H1 (cell line): ENCODE measurements at regions not wholly inside any gene's neighbourhood (a gene's known extent, or its start where the extent isn't known, plus 50 kb on each side); places are given as distances from the start of the nearest gene placed in this dataset.

ENCODE experiments used
- CTCF ChIA-PET: fragments of 300-600 bp; sonication (Branson Sonifier 250); formaldehyde crosslinking; loops from one replicate; lab custom pipeline; 2021; ENCODE audit not compliant: partially characterized antibody; lab: Charles Lee
- POLR2A ChIA-PET: fragments of 300-600 bp; sonication (Branson Sonifier 250); formaldehyde crosslinking; loops from one replicate; lab custom pipeline; 2021; ENCODE audit warnings: inconsistent platforms; ENCODE audit not compliant: partially characterized antibody; lab: Charles Lee
- DNase-seq, 2 experiments: peaks; one replicate each; pipeline versions ENCODE4 v3.0.0 to v3.0.0-alpha.2; 2010 to 2022; ENCODE audit warnings: low spot score in 2 of 2, low read depth in 1 of 2, mixed read lengths in 1 of 2
- FAIRE-seq: peaks from 2 replicates; lab custom pipeline; 2011; peaks lifted over from hg19 to GRCh38; lab: Jason Lieb, UNC
- H2AFZ ChIP-seq: 2 replicates; pipeline ENCODE4 v1.8.1; 2012; ENCODE audit warnings: low read length, inconsistent platforms
- H2AK5ac ChIP-seq: 2 replicates; pipeline ENCODE4 v1.6.1; 2013; ENCODE audit warnings: low read depth, low read length
- H2BK120ac ChIP-seq: replicated peaks from 2 replicates; pipeline ENCODE3; 2013; ENCODE audit warnings: low read depth, low read length, inconsistent platforms
- H2BK12ac ChIP-seq: 2 replicates; pipeline ENCODE4 v1.6.1; 2013; ENCODE audit warnings: low read depth, low read length
- H2BK15ac ChIP-seq: 2 replicates; pipeline ENCODE4 v1.6.1; 2013; ENCODE audit warnings: low read length
- H2BK20ac ChIP-seq: 2 replicates; pipeline ENCODE4 v1.6.1; 2013; ENCODE audit warnings: low read length
- H2BK5ac ChIP-seq: 2 replicates; pipeline ENCODE4 v1.6.1; 2013; ENCODE audit warnings: low read depth, low read length
- H3K14ac ChIP-seq: 2 replicates; pipeline ENCODE4 v1.6.1; 2013; ENCODE audit warnings: inconsistent platforms; ENCODE audit not compliant: insufficient read length
- H3K18ac ChIP-seq: 2 replicates; pipeline ENCODE4 v1.6.1; 2013; ENCODE audit warnings: low read length; ENCODE audit errors: extremely low read depth
- H3K23ac ChIP-seq: 2 replicates; pipeline ENCODE4 v1.6.1; 2013; ENCODE audit warnings: inconsistent platforms; ENCODE audit not compliant: insufficient read length
- H3K23me2 ChIP-seq: 2 replicates; pipeline ENCODE4 v1.6.1; 2013; ENCODE audit warnings: low read depth, low read length
- H3K27ac ChIP-seq: 2 replicates; pipeline ENCODE4 v1.6.1; 2011; ENCODE audit warnings: low read depth, low read length, inconsistent platforms
- H3K27me3 ChIP-seq, 4 experiments: replicated peaks in 1 of 4; 1 replicate in 1 of 4; 2 replicates in 3 of 4; pipeline versions ENCODE4 v1.6.1 to v1.8.1; 2011 to 2013; ENCODE audit warnings: low read length in 3 of 4, mild to moderate bottlenecking in 3 of 4, inconsistent platforms in 2 of 4, mixed read lengths in 2 of 4, moderate library complexity in 1 of 4; ENCODE audit not compliant: control insufficient read depth in 3 of 4, insufficient read depth in 3 of 4; ENCODE audit errors: extremely low read depth in 1 of 4
- H3K36me3 ChIP-seq, 4 experiments: 2 replicates each; pipeline versions ENCODE4 v1.6.1 to v1.8.1; 2011 to 2013; ENCODE audit warnings: mild to moderate bottlenecking in 4 of 4, low read length in 3 of 4, moderate library complexity in 2 of 4, control low read depth in 1 of 4, inconsistent platforms in 1 of 4; ENCODE audit not compliant: insufficient read depth in 4 of 4, control insufficient read depth in 2 of 4
- H3K4ac ChIP-seq: replicated peaks from 2 replicates; pipeline ENCODE3; 2013; ENCODE audit warnings: low read length, low read depth, mixed read lengths, inconsistent platforms; ENCODE audit not compliant: insufficient read length
- H3K4me1 ChIP-seq, 4 experiments: replicated peaks in 1 of 4; 1 replicate in 1 of 4; 2 replicates in 3 of 4; pipeline versions ENCODE4 v1.6.1 to v1.8.1; 2011 to 2013; ENCODE audit warnings: low read length in 3 of 4, inconsistent platforms in 2 of 4, mixed read lengths in 1 of 4; ENCODE audit not compliant: insufficient read depth in 4 of 4, control insufficient read depth in 3 of 4
- H3K4me2 ChIP-seq, 2 experiments: 2 replicates each; pipeline versions ENCODE4 v1.6.1 to v1.8.1; 2011 to 2013; ENCODE audit warnings: low read depth in 2 of 2, low read length in 2 of 2, control low read depth in 1 of 2, inconsistent platforms in 1 of 2, mild to moderate bottlenecking in 1 of 2; ENCODE audit not compliant: insufficient read depth in 1 of 2
- H3K4me3 ChIP-seq, 4 experiments: fragments of 200-600, 300-600 bp in 1 of 4; sonication (generic), shearing (Covaris generic), sonication (Bioruptor Twin) in 1 of 4; 2 replicates each; pipeline versions ENCODE4 v1.5.1 to v1.8.1; 2011 to 2016; ENCODE audit warnings: low read length in 4 of 4, low read depth in 3 of 4, control low read depth in 2 of 4, inconsistent platforms in 2 of 4, mild to moderate bottlenecking in 2 of 4, mixed read lengths in 1 of 4, moderate library complexity in 1 of 4; ENCODE audit not compliant: insufficient read depth in 2 of 4; ENCODE audit errors: extremely low read depth in 1 of 4
- H3K56ac ChIP-seq: replicated peaks from 2 replicates; pipeline ENCODE3; 2013; ENCODE audit warnings: low read depth, mild to moderate bottlenecking, mixed read lengths, low read length, inconsistent platforms; ENCODE audit not compliant: insufficient read length
- H3K79me1 ChIP-seq: 2 replicates; pipeline ENCODE4 v1.6.1; 2013; ENCODE audit warnings: low read depth, low read length, control low read depth
- H3K79me2 ChIP-seq, 2 experiments: 2 replicates each; pipeline versions ENCODE4 v1.6.1 to v1.8.1; 2012 to 2013; ENCODE audit warnings: low read length in 2 of 2, mild to moderate bottlenecking in 2 of 2, inconsistent platforms in 1 of 2; ENCODE audit not compliant: insufficient read depth in 2 of 2, control insufficient read depth in 1 of 2
- H3K9ac ChIP-seq, 4 experiments: replicated peaks in 1 of 4; 1 replicate in 1 of 4; 2 replicates in 3 of 4; pipeline versions ENCODE4 v1.6.1 to v1.8.1; 2011 to 2013; ENCODE audit warnings: low read depth in 3 of 4, low read length in 3 of 4, control low read depth in 2 of 4, mild to moderate bottlenecking in 2 of 4, moderate library complexity in 2 of 4, inconsistent platforms in 1 of 4; ENCODE audit errors: extremely low read depth in 1 of 4
- H3K9me3 ChIP-seq, 2 experiments: 2 replicates each; pipeline versions ENCODE4 v1.6.1 to v1.8.1; 2012 to 2013; ENCODE audit warnings: mild to moderate bottlenecking in 2 of 2, moderate library complexity in 2 of 2, control low read depth in 1 of 2, inconsistent platforms in 1 of 2, low read depth in 1 of 2, low read length in 1 of 2, mixed read lengths in 1 of 2; ENCODE audit not compliant: insufficient read depth in 2 of 2
- H4K20me1 ChIP-seq, 2 experiments: replicated peaks in 1 of 2; 2 replicates each; pipeline versions ENCODE3 to v1.8.1; 2011 to 2013; ENCODE audit warnings: inconsistent platforms in 2 of 2, low read length in 2 of 2, mild to moderate bottlenecking in 1 of 2; ENCODE audit not compliant: insufficient read depth in 2 of 2, control insufficient read depth in 1 of 2
- H4K5ac ChIP-seq: 2 replicates; pipeline ENCODE4 v1.6.1; 2013; ENCODE audit warnings: low read length, low read depth, mixed read lengths, inconsistent platforms; ENCODE audit not compliant: insufficient read length
- H4K8ac ChIP-seq: 2 replicates; pipeline ENCODE4 v1.8.0; 2013; ENCODE audit warnings: mild to moderate bottlenecking, moderate library complexity, low read length, inconsistent platforms; ENCODE audit not compliant: insufficient read depth; ENCODE audit errors: extremely low read depth
- H4K91ac ChIP-seq: replicated peaks from 2 replicates; pipeline ENCODE3; 2013; ENCODE audit warnings: low read length, mixed read lengths, inconsistent platforms; ENCODE audit not compliant: insufficient read length
- BCL11A ChIP-seq, 2 experiments: IDR thresholded peaks; one replicate each; pipeline ENCODE4 v1.6.1; 2011; ENCODE audit warnings: low read depth in 2 of 2, low read length in 2 of 2, mild to moderate bottlenecking in 2 of 2
- E2F6 ChIP-seq: IDR thresholded peaks from 2 replicates; pipeline ENCODE4 v1.6.1; 2012; ENCODE audit warnings: inconsistent platforms
- PHF8 ChIP-seq: fragments of 200-600 bp; sonication (generic); conservative IDR thresholded peaks from 2 replicates; pipeline ENCODE4 v1.7.1; 2012; ENCODE audit warnings: low read depth, mild to moderate bottlenecking, inconsistent platforms, low read length, moderate library complexity
- SIN3A ChIP-seq, 2 experiments: IDR thresholded peaks in 1 of 2; conservative IDR thresholded peaks in 1 of 2; 2 replicates each; pipeline ENCODE4 v1.6.1; 2011 to 2012; ENCODE audit warnings: low read length in 2 of 2, improper control_type of control experiment in 1 of 2, low read depth in 1 of 2, mild to moderate bottlenecking in 1 of 2
- SIRT6 ChIP-seq: IDR thresholded peaks from one replicate; pipeline ENCODE4 v1.7.1; 2012; ENCODE audit warnings: low read length, inconsistent platforms
- TAF7 ChIP-seq: optimal IDR thresholded peaks from 2 replicates; pipeline ENCODE3; 2011; ENCODE audit warnings: low read depth, mild to moderate bottlenecking, inconsistent platforms, low read length, moderate library complexity, borderline replicate concordance
- WGBS, 2 experiments: shearing (Covaris generic) in 1 of 2; methylation state at CpG; one replicate each; pipeline versions ENCODE4 v1.1.6 to v1.1.7; 2013 to 2015; ENCODE audit warnings: low lambda C conversion rate in 2 of 2, mixed read lengths in 2 of 2, inconsistent platforms in 1 of 2, low coverage in 1 of 2, missing lambda C conversion rate in 1 of 2; ENCODE audit not compliant: insufficient replicate concordance in 2 of 2, insufficient coverage in 1 of 2, insufficient read length in 1 of 2; ENCODE audit errors: extremely low coverage in 1 of 2, missing lambda C conversion rate in 1 of 2; 5-methylcytosine and 5-hydroxymethylcytosine counted together

GRCh38 chr15:62854420-62855084 is 188.0 kb upstream of the TPM1 start:
- H2BK5ac ChIP-seq: 0 out of 2 replicates have a peak overlapping the region, but pooled peaks have one; percentile 38
- no peak overlapping the region for H4K5ac ChIP-seq
- H2BK15ac ChIP-seq: no peak overlapping the region
- H3K4ac ChIP-seq: no peak overlapping the region
- peaks cover 10 to 22% (median 18%) of the 10 kb centered on the region in 4 experiments for H3K4me1 ChIP-seq
- no peak overlapping the region for H3K14ac ChIP-seq
- H3K56ac ChIP-seq: no peak overlapping the region
- no peak overlapping the region for H2AFZ ChIP-seq
- H4K20me1 ChIP-seq: no peaks in the 10 kb centered on the region
- no peak overlapping the region for H4K91ac ChIP-seq
- H3K79me2 ChIP-seq: no peaks in the 10 kb centered on the region
- ChIA-PET POLR2A (interaction anchor here (1.5 to 12.8 kb wide), 2 partner anchors 12 to 190 kb away, joined by 3 to 195 read pairs; partner anchors contain the start of gene TPM1), CTCF (interaction anchor here (0.6 to 1.6 kb wide), 5 partner anchors 12 to 193 kb away, joined by 4 to 5 read pairs (median 4); no protein-coding TSS in a partner anchor)
- no peak overlapping the region for H3K4me2 ChIP-seq
- TF ChIP-seq SIN3A (conservative IDR thresholded peaks at IDR 0.05 in 1 of 2, IDR thresholded peaks at IDR 0.05 in 1 of 2; ENCODE audit: low read depth in 1 of 2, low read length in 2 of 2): no peak
- no peak for TF ChIP-seq PHF8
- TF ChIP-seq E2F6: peak; percentile 59; the same call in 1 of the 2 replicates
- no peak for TF ChIP-seq SIRT6
- TF ChIP-seq TAF7: no peak
- no peak for TF ChIP-seq BCL11A (IDR thresholded peaks at IDR 0.05; ENCODE audit: low read depth in 2 of 2, low read length in 2 of 2)
- H2BK12ac ChIP-seq: peak overlapping the region; percentile 55; the same call in 1 of the 2 replicates
- H3K79me1 ChIP-seq: no peaks in the 10 kb centered on the region
- no peaks in the 10 kb centered on the region for H3K9me3 ChIP-seq
- peak in 1 of 2 experiments; percentile 34 for DNase-seq
- H3K23me2 ChIP-seq: no peaks in the 10 kb centered on the region; the same call in 1 of the 2 replicates
- peak overlapping the region; percentile 3 for H2BK120ac ChIP-seq
- 86% methylated on average over 12 of the region's 12 CpGs; no CpG with 5 or more reads in 1 of the 2 experiments for WGBS, 2 experiments
- no peak overlapping the region for H3K23ac ChIP-seq
- no peak overlapping the region for H4K8ac ChIP-seq
- no peaks in the 10 kb centered on the region for H3K27me3 ChIP-seq
- H3K18ac ChIP-seq: peak overlapping the region; percentile 4; the same call in 1 of the 2 replicates
- no peak overlapping the region for H3K4me3 ChIP-seq
- no peak for FAIRE-seq
- H3K9ac ChIP-seq: no peak overlapping the region
- H3K27ac ChIP-seq: no peak overlapping the region
- 0 out of 2 replicates have a peak overlapping the region, but pooled peaks have one; percentile 55 for H2BK20ac ChIP-seq
- no peaks in the 10 kb centered on the region for H3K36me3 ChIP-seq
- H2AK5ac ChIP-seq: no peak overlapping the region
